ENCODE measurements at regions not wholly inside any gene's neighbourhood (a gene's known extent, or its start where the extent isn't known, plus 50 kb on each side); places are given as distances from the start of the nearest gene placed in this dataset.
"Not testable (repeated sequence)": the region's sequence is repeated elsewhere in the genome, so short reads cannot be mapped to it uniquely, and the experiment has no call there.

DNA sequence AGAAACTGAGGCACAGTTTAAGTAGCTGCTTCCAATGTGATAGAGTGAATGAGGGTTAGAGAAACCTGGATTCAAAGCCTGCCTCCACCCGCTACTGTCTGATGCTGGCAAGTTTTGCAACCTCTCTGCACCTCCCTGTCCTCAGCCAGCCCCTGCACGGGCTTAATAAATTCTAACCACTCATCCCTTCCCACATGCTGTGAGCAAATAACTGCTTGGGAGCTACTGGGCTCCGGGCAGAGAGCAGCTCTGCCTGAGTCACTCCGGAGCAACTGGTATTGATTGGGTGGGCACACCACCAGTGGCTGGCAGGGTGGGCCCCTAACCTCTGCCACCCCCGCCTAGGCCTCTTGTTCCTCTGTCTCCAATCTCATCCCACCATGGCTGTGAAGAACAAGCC, 104.3 kb upstream of the SYT13 start:
- H4K20me1 ChIP-seq (ENCODE audit: insufficient read depth, low read length), result no peaks in the 10 kb centered on the region
- H3K4me1 ChIP-seq (ENCODE audit: insufficient read depth, low read length), result no peaks in the 10 kb centered on the region
- H3K4me2 ChIP-seq (ENCODE audit: low read length), result no peak overlapping the region
- no peaks in the 10 kb centered on the region for H3K9me3 ChIP-seq (ENCODE audit: insufficient read depth, low read depth, low read length)
- no peak overlapping the region for H3K4me3 Mint-ChIP-seq (ENCODE audit: unreplicated experiment)
- H3K9ac ChIP-seq (ENCODE audit: low read length), result no peak overlapping the region
- H3K4me1 Mint-ChIP-seq (ENCODE audit: low read depth, unreplicated experiment), result no peaks in the 10 kb centered on the region
- H3K9me3 Mint-ChIP-seq (ENCODE audit: unreplicated experiment), result peaks cover 4% of the 10 kb centered on the region
- no peak overlapping the region for H3K27ac ChIP-seq (ENCODE audit: low read depth, low read length)
- DNase-seq (ENCODE audit: low read depth), result no peak
- H3K27me3 ChIP-seq (ENCODE audit: insufficient read depth, low read length), result peaks cover 18% of the 10 kb centered on the region
- no peaks in the 10 kb centered on the region for H3K36me3 Mint-ChIP-seq (ENCODE audit: low read depth, unreplicated experiment)
- no peak overlapping the region for H2AFZ ChIP-seq (ENCODE audit: low read depth, low read length)
- H3K79me2 ChIP-seq (ENCODE audit: insufficient read depth, low read length), result no peaks in the 10 kb centered on the region
- no peak overlapping the region for H3K4me3 ChIP-seq (ENCODE audit: insufficient read depth, low read depth, low read length)
- no peak overlapping the region for H3K27ac Mint-ChIP-seq (ENCODE audit: unreplicated experiment)
- no peak for FAIRE-seq
- H3K36me3 ChIP-seq (ENCODE audit: insufficient read depth, low read length), result no peaks in the 10 kb centered on the region
- H3K27me3 Mint-ChIP-seq (ENCODE audit: low read depth, unreplicated experiment), result peaks cover 93% of the 10 kb centered on the region
- no peak for TF ChIP-seq CTCF (IDR thresholded peaks at IDR 0.05; ENCODE audit: insufficient read depth, low read depth, low read length)
- TF ChIP-seq EZH2 (IDR thresholded peaks at IDR 0.05; ENCODE audit: insufficient read depth, low read length), result no peak

DNA sequence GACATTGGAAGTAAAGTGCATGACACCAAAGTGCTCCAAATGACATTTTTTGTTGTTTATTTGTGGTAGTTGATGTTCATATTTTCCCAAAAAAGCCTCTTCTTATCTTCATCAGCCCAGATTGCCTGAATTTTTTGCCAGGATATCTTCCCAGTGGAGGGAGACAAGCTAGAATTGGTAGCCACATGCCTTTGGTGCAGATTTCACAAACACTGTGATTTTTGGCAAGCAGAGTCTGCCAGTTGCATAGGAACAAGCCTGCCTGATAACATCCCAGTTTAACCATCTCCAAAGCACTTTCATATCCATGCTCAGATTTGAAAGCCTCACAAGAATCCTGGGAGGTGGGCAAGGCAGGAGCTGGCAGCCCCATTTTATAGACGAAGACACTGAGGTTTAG, 102.3 kb upstream of the SYT13 start:
- FAIRE-seq, result no peak
- no peak overlapping the region for H3K4me2 ChIP-seq (ENCODE audit: low read length)
- peaks cover 91% of the 10 kb centered on the region for H3K27me3 Mint-ChIP-seq (ENCODE audit: low read depth, unreplicated experiment)

DNA sequence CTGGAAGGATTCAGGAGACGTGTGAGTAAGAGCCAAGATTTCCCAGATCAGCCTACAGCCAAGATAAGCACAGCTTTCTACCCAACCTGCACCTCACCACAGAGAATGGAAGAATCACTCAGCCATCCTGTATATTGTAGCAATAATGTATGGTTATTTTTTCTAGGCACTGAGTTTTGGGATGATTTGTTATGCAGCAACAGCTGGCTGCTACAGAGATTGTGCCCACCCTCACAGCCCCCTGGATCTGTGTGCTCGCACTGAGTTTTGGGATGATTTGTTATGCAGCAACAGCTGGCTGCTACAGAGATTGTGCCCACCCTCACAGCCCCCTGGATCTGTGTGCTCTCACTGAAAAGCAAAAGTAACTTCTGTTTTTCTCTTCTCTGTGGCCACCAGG, 101.7 kb upstream of the SYT13 start:
- not testable (repeated sequence) for H3K4me3 Mint-ChIP-seq (ENCODE audit: unreplicated experiment); H2AFZ ChIP-seq (ENCODE audit: low read depth, low read length); H3K4me1 Mint-ChIP-seq (ENCODE audit: low read depth, unreplicated experiment); DNase-seq (ENCODE audit: low read depth); H3K9ac ChIP-seq (ENCODE audit: low read length); H3K36me3 Mint-ChIP-seq (ENCODE audit: low read depth, unreplicated experiment); H3K4me2 ChIP-seq (ENCODE audit: low read length); FAIRE-seq; H3K4me3 ChIP-seq (ENCODE audit: insufficient read depth, low read depth, low read length); H3K27ac Mint-ChIP-seq (ENCODE audit: unreplicated experiment); H3K79me2 ChIP-seq (ENCODE audit: insufficient read depth, low read length); H3K4me1 ChIP-seq (ENCODE audit: insufficient read depth, low read length); H4K20me1 ChIP-seq (ENCODE audit: insufficient read depth, low read length); H3K9me3 ChIP-seq (ENCODE audit: insufficient read depth, low read depth, low read length); H3K9me3 Mint-ChIP-seq (ENCODE audit: unreplicated experiment); H3K27ac ChIP-seq (ENCODE audit: low read depth, low read length); H3K36me3 ChIP-seq (ENCODE audit: insufficient read depth, low read length)
- H3K27me3 ChIP-seq (ENCODE audit: insufficient read depth, low read length), result peaks cover 28% of the 10 kb centered on the region
- peaks cover 89% of the 10 kb centered on the region for H3K27me3 Mint-ChIP-seq (ENCODE audit: low read depth, unreplicated experiment)

More for the DNA sequence above, 102.3 kb upstream of the SYT13 start:
- no peaks in the 10 kb centered on the region for H3K79me2 ChIP-seq (ENCODE audit: insufficient read depth, low read length)
- no peaks in the 10 kb centered on the region for H3K36me3 Mint-ChIP-seq (ENCODE audit: low read depth, unreplicated experiment)
- no peaks in the 10 kb centered on the region for H4K20me1 ChIP-seq (ENCODE audit: insufficient read depth, low read length)
- no peaks in the 10 kb centered on the region for H3K36me3 ChIP-seq (ENCODE audit: insufficient read depth, low read length)
- DNase-seq (ENCODE audit: low read depth), result no peak
- H3K4me3 Mint-ChIP-seq (ENCODE audit: unreplicated experiment), result no peak overlapping the region
- peaks cover 4% of the 10 kb centered on the region for H3K9me3 Mint-ChIP-seq (ENCODE audit: unreplicated experiment)
- no peak overlapping the region for H3K4me3 ChIP-seq (ENCODE audit: insufficient read depth, low read depth, low read length)
- peaks cover 3% of the 10 kb centered on the region for H3K4me1 Mint-ChIP-seq (ENCODE audit: low read depth, unreplicated experiment)
- no peaks in the 10 kb centered on the region for H3K4me1 ChIP-seq (ENCODE audit: insufficient read depth, low read length)
- H3K27ac ChIP-seq (ENCODE audit: low read depth, low read length), result no peak overlapping the region
- no peak overlapping the region for H3K27ac Mint-ChIP-seq (ENCODE audit: unreplicated experiment)
- H3K27me3 ChIP-seq (ENCODE audit: insufficient read depth, low read length), result peaks cover 28% of the 10 kb centered on the region
- TF ChIP-seq CTCF (IDR thresholded peaks at IDR 0.05; ENCODE audit: insufficient read depth, low read depth, low read length) (no peak), EZH2 (IDR thresholded peaks at IDR 0.05; ENCODE audit: insufficient read depth, low read length) (no peak)
- no peaks in the 10 kb centered on the region for H3K9me3 ChIP-seq (ENCODE audit: insufficient read depth, low read depth, low read length)
- H3K9ac ChIP-seq (ENCODE audit: low read length), result no peak overlapping the region
- H2AFZ ChIP-seq (ENCODE audit: low read depth, low read length), result no peak overlapping the region
